Sciatic nerve (tissue), 2 donors: ENCODE measurements at regions not wholly inside any gene's neighbourhood (a gene's known extent, or its start where the extent isn't known, plus 50 kb on each side); places are given as distances from the start of the nearest gene placed in this dataset.
"Not testable (repeated sequence)": the region's sequence is repeated elsewhere in the genome, so short reads cannot be mapped to it uniquely, and the experiment has no call there.

Experiments
- ATAC-seq: fragments of 200-7000 bp; cut with Tn5 transposase; one replicate; pipeline ENCODE4 v1.9.1; 2020; ENCODE audit warnings: mild to moderate bottlenecking, moderate library complexity
- DNase-seq: peaks from one replicate; pipeline ENCODE4 v3.0.0-alpha.2; 2020; ENCODE audit warnings: low spot score
- intact Hi-C: fragments of 100-400 bp; cut with DNase I; formaldehyde crosslinking; loops from one replicate; pipeline ENCODE4 v1.14.2; 2022
- donor health status: DM: no; HTN: no; CAD: no.
- donor health status: DM: no; HTN: no; CAD: no.

- DNase-seq (peak; percentile 51), ATAC-seq (no peak)
- intact Hi-C loops: no loop called here
Observed at GRCh38 chr3:194261581-194262063, 89.5 kb downstream of the CPN2 start.

- intact Hi-C loops: no loop called here
- DNase-seq: no peak
Observed at GRCh38 chr3:194262176-194262924, 88.8 kb downstream of the CPN2 start.

GRCh38 chr3:194262925-194263305 lies 88.2 kb downstream of the CPN2 start:
- ATAC-seq (no peak), DNase-seq (no peak)
- intact Hi-C loops: no loop called here

More at GRCh38 chr3:194262176-194262924, 88.8 kb downstream of the CPN2 start:
- ATAC-seq: no peak

- intact Hi-C loops, DNase-seq, ATAC-seq: not testable (repeated sequence)
Observed at GRCh38 chr3:194264631-194265504, 86.3 kb downstream of the CPN2 start.

GRCh38 chr3:194265505-194265892 lies 85.6 kb downstream of the CPN2 start:
- DNase-seq: peak; percentile 92

GRCh38 chr3:194265996-194266964 lies 84.8 kb downstream of the CPN2 start:
- DNase-seq: no peak
- ATAC-seq: no peak
- intact Hi-C loops: no loop called here

More at GRCh38 chr3:194265505-194265892, 85.6 kb downstream of the CPN2 start:
- ATAC-seq: peak; percentile 92
- intact Hi-C loops: no loop called here

- DNase-seq: peak; percentile 60
- no peak for ATAC-seq
- intact Hi-C loops: no loop called here
Observed at GRCh38 chr3:194267744-194268653, 83.1 kb downstream of the CPN2 start.

- ATAC-seq (no peak), DNase-seq (peak; percentile 42)
- intact Hi-C loops: no loop called here
Observed at GRCh38 chr3:194268654-194269512, 82.2 kb downstream of the CPN2 start.

- DNase-seq: peak; percentile 91
- intact Hi-C loops: loop anchor here (5.0 kb wide), 1 partner anchor 132 kb away; the partner anchor contains the start of gene HES1
- ATAC-seq: peak; percentile 21
Observed at GRCh38 chr3:194269610-194270145, 81.5 kb downstream of the CPN2 start.

GRCh38 chr3:194270627-194271459 lies 80.3 kb downstream of the CPN2 start:
- ATAC-seq: peak; percentile 84
- intact Hi-C loops: loop anchor here (5.0 kb wide), 1 partner anchor 134 kb away; the partner anchor contains the start of gene HES1
- DNase-seq: peak; percentile 90

- intact Hi-C loops: loop anchor here (5.0 kb wide), 1 partner anchor 134 kb away; the partner anchor contains the start of gene HES1
- DNase-seq (no peak), ATAC-seq (no peak)
Observed at GRCh38 chr3:194271460-194272035, 79.6 kb downstream of the CPN2 start.

GRCh38 chr3:194272221-194272620 lies 78.9 kb downstream of the CPN2 start:
- DNase-seq: peak; percentile 58
- intact Hi-C loops: loop anchor here (5.0 kb wide), 1 partner anchor 135 kb away; the partner anchor contains the start of gene HES1
- no peak for ATAC-seq

- intact Hi-C loops: loop anchor here (5.0 kb wide), 1 partner anchor 136 kb away; the partner anchor contains the start of gene HES1
- no peak for ATAC-seq
- DNase-seq: peak; percentile 61
Observed at GRCh38 chr3:194272861-194273742, 78.0 kb downstream of the CPN2 start.

- intact Hi-C loops: loop anchor here (5.0 kb wide), 1 partner anchor 137 kb away; the partner anchor contains the start of gene HES1
- DNase-seq (peak; percentile 32), ATAC-seq (no peak)
Observed at GRCh38 chr3:194273743-194274310, 77.3 kb downstream of the CPN2 start.
